ENCODE measurements at regions not wholly inside any gene's neighbourhood (a gene's known extent, or its start where the extent isn't known, plus 50 kb on each side); places are given as distances from the start of the nearest gene placed in this dataset.

GRCh38 chr17:77356690-77357201 lies 216.0 kb downstream of the SEC14L1 start:
- peaks cover 17% of the 10 kb centered on the region for H3K4me1 ChIP-seq (ENCODE audit: insufficient read depth, poor library complexity, severe bottlenecking)

DNA sequence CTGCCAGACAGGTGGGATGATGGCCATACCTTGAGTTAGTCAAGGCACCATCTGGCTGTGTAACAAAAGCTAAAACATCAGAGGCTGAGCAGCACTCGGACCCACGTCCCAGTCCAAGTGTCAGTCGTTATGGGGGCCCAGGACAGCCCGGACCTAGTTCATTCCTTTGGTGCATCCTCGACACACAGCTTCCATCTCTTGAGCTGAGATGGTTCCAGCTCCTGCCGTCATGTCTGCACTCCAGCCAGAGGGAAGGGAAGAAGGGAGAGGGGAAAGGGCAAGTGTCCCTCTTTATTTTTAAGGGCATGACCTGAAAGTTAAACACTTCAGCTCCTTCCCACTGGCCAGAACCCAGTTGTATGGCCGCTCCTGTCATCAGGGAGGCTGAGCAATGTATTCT lies 218.0 kb downstream of the SEC14L1 start:
- H3K27me3 ChIP-seq (ENCODE audit: insufficient read depth, poor library complexity, severe bottlenecking), result no peaks in the 10 kb centered on the region
- DNase-seq (ENCODE audit: low spot score) (no peak), ATAC-seq (ENCODE audit: low read depth) (no peak)
- no peak for TF ChIP-seq CTCF (IDR thresholded peaks at IDR 0.05; ENCODE audit: poor library complexity, severe bottlenecking)
- H3K9me3 ChIP-seq (ENCODE audit: severe bottlenecking), result no peaks in the 10 kb centered on the region
- H3K27ac ChIP-seq (ENCODE audit: poor library complexity, severe bottlenecking), result no peak overlapping the region
- H3K4me1 ChIP-seq (ENCODE audit: insufficient read depth, poor library complexity, severe bottlenecking), result peaks cover 30% of the 10 kb centered on the region
- peaks cover 37% of the 10 kb centered on the region for H3K36me3 ChIP-seq (ENCODE audit: low read depth)
- no peak overlapping the region for H3K4me3 ChIP-seq (ENCODE audit: severe bottlenecking)

More at GRCh38 chr17:77356690-77357201, 216.0 kb downstream of the SEC14L1 start:
- Histone ChIP-seq H3K4me3 (ENCODE audit: severe bottlenecking) (no peak overlapping the region), H3K9me3 (ENCODE audit: severe bottlenecking) (no peaks in the 10 kb centered on the region), H3K27ac (ENCODE audit: poor library complexity, severe bottlenecking) (peak overlapping the region; percentile 75), H3K36me3 (ENCODE audit: low read depth) (peaks cover 27% of the 10 kb centered on the region), H3K27me3 (ENCODE audit: insufficient read depth, poor library complexity, severe bottlenecking) (no peaks in the 10 kb centered on the region)
- DNase-seq (ENCODE audit: low spot score) (no peak), ATAC-seq (ENCODE audit: low read depth) (no peak)
- TF ChIP-seq CTCF (IDR thresholded peaks at IDR 0.05; ENCODE audit: poor library complexity, severe bottlenecking), result no peak

GRCh38 chr17:77359236-77359635 lies 218.5 kb downstream of the SEC14L1 start:
- Histone ChIP-seq H3K4me1 (ENCODE audit: insufficient read depth, poor library complexity, severe bottlenecking) (peaks cover 31% of the 10 kb centered on the region), H3K36me3 (ENCODE audit: low read depth) (peaks cover 41% of the 10 kb centered on the region), H3K27me3 (ENCODE audit: insufficient read depth, poor library complexity, severe bottlenecking) (no peaks in the 10 kb centered on the region), H3K4me3 (ENCODE audit: severe bottlenecking) (no peak overlapping the region), H3K27ac (ENCODE audit: poor library complexity, severe bottlenecking) (no peak overlapping the region), H3K9me3 (ENCODE audit: severe bottlenecking) (no peaks in the 10 kb centered on the region)
- ATAC-seq (ENCODE audit: low read depth) (no peak), DNase-seq (ENCODE audit: low spot score) (no peak)
- TF ChIP-seq CTCF (IDR thresholded peaks at IDR 0.05; ENCODE audit: poor library complexity, severe bottlenecking), result no peak

GRCh38 chr17:77361986-77362620 lies 221.3 kb downstream of the SEC14L1 start:
- no peak overlapping the region for H3K4me3 ChIP-seq (ENCODE audit: severe bottlenecking)
- peaks cover 45% of the 10 kb centered on the region for H3K36me3 ChIP-seq (ENCODE audit: low read depth)
- peaks cover 38% of the 10 kb centered on the region for H3K4me1 ChIP-seq (ENCODE audit: insufficient read depth, poor library complexity, severe bottlenecking)
- no peak for DNase-seq (ENCODE audit: low spot score)
- no peak for TF ChIP-seq CTCF (IDR thresholded peaks at IDR 0.05; ENCODE audit: poor library complexity, severe bottlenecking)
- H3K27ac ChIP-seq (ENCODE audit: poor library complexity, severe bottlenecking), result no peak overlapping the region
- H3K9me3 ChIP-seq (ENCODE audit: severe bottlenecking), result no peaks in the 10 kb centered on the region
- ATAC-seq (ENCODE audit: low read depth), result no peak
- H3K27me3 ChIP-seq (ENCODE audit: insufficient read depth, poor library complexity, severe bottlenecking), result no peaks in the 10 kb centered on the region

DNA sequence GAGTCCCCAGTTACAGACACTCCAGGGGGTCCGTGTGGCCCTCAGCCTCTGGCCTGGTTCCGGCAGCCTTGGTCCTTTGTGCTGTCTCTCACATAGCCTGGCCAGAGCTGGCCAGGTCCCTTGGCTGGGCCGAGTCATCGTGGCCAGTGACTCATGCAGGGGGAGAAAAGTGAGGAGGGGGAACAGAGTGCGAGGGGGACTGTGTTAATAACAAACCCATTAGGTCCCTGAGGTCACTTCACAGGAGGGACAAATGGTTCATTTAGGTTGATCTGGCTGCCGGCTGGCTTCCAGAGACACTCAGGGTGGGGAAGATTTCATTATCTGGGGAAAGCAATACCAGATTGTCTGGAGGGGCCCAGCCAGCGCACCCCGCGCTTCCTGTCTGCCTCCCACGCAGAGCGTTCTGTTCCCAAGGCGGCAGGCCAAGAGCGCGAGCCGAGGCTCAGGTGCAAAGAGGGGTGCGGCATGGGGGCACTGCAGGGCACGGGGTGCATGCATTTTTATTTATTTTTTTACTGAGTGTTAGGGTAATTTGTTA lies 223.1 kb downstream of the SEC14L1 start:
- ATAC-seq (ENCODE audit: low read depth) (no peak), DNase-seq (ENCODE audit: low spot score) (peak; percentile 60)
- peak overlapping the region; percentile 39 for H3K27ac ChIP-seq (ENCODE audit: poor library complexity, severe bottlenecking)
- H3K4me1 ChIP-seq (ENCODE audit: insufficient read depth, poor library complexity, severe bottlenecking), result peaks cover 45% of the 10 kb centered on the region
- H3K27me3 ChIP-seq (ENCODE audit: insufficient read depth, poor library complexity, severe bottlenecking), result no peaks in the 10 kb centered on the region
- H3K4me3 ChIP-seq (ENCODE audit: severe bottlenecking), result no peak overlapping the region
- no peaks in the 10 kb centered on the region for H3K9me3 ChIP-seq (ENCODE audit: severe bottlenecking)
- no peak for TF ChIP-seq CTCF (IDR thresholded peaks at IDR 0.05; ENCODE audit: poor library complexity, severe bottlenecking)
- peaks cover 34% of the 10 kb centered on the region for H3K36me3 ChIP-seq (ENCODE audit: low read depth)

Measured in RWPE2 (cell line).